ENCODE measurements at regions not wholly inside any gene's neighbourhood (a gene's known extent, or its start where the extent isn't known, plus 50 kb on each side); places are given as distances from the start of the nearest gene placed in this dataset.
"Not testable (repeated sequence)": the region's sequence is repeated elsewhere in the genome, so short reads cannot be mapped to it uniquely, and the experiment has no call there.

GRCh38 chr6:86701228-86701627 lies 236.1 kb upstream of the HTR1E start:
- TF ChIP-seq CTCF, POLR2A, EP300, POLR2AphosphoS5 (IDR thresholded peaks at IDR 0.05): not testable (repeated sequence)
